ENCODE measurements at regions not wholly inside any gene's neighbourhood (a gene's known extent, or its start where the extent isn't known, plus 50 kb on each side); places are given as distances from the start of the nearest gene placed in this dataset.
"Not testable (repeated sequence)": the region's sequence is repeated elsewhere in the genome, so short reads cannot be mapped to it uniquely, and the experiment has no call there.

DNA sequence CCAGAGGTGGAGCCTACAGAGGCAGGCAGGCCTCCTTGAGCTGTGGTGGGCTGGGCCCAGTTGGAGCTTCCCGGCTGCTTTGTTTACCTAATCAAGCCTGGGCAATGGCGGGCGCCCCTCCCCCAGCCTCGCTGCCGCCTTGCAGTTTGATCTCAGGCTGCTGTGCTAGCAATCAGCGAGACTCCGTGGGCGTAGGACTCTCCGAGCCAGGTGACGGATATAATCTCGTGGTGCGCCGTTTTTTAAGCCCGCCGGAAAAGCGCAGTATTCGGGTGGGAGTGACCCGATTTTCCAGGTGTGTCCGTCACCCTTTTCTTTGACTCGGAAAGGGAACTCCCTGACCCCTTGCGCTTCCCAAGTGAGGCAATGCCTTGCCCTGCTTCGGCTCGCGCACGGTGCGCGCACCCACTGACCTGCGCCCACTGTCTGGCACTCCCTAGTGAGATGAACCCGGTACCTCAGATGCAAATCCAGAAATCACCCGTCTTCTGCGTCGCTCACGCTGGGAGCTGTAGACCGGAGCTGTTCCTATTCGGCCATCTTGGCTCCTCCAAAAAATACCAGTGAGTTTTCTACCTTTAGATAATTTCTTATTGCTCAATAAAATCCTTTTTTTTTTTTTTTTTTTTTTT lies 118.5 kb upstream of the TBC1D5 start:
- TF ChIP-seq POLR2A, POLR2AphosphoS5 (IDR thresholded peaks at IDR 0.05; ENCODE audit: low read depth, low read length): not testable (repeated sequence)

All from GM12892 (cell line).